Activated CD8-positive, alpha-beta memory T cell treated with anti-CD3 and anti-CD28 coated beads, Interleukin-2, amount 50 U/mL, for 4 hours (primary cell): ENCODE measurements at regions not wholly inside any gene's neighbourhood (a gene's known extent, or its start where the extent isn't known, plus 50 kb on each side); places are given as distances from the start of the nearest gene placed in this dataset.
"Not testable (repeated sequence)": the region's sequence is repeated elsewhere in the genome, so short reads cannot be mapped to it uniquely, and the experiment has no call there.

ENCODE experiments used
- DNase-seq: peaks from one replicate; pipeline ENCODE4 v3.0.0-alpha.2; 2020

GRCh38 chr15:96960711-96961480, 630.4 kb downstream of the NR2F2 start:
- DNase-seq = no peak

GRCh38 chr15:96966554-96966953, 636.1 kb downstream of the NR2F2 start:
- DNase-seq = no peak

- no peak for DNase-seq
Measured at GRCh38 chr15:96969732-96970710, 639.5 kb downstream of the NR2F2 start.

- no peak for DNase-seq
Measured at GRCh38 chr15:96972201-96972600, 641.7 kb downstream of the NR2F2 start.

GRCh38 chr15:96974761-96975160, 644.3 kb downstream of the NR2F2 start:
- no peak for DNase-seq

GRCh38 chr15:96977886-96978285, 647.4 kb downstream of the NR2F2 start:
- DNase-seq = no peak

- no peak for DNase-seq
Measured at GRCh38 chr15:96978937-96979473, 648.5 kb downstream of the NR2F2 start.

- not testable (repeated sequence) for DNase-seq
Measured at GRCh38 chr15:96984121-96984671, 653.7 kb downstream of the NR2F2 start.

GRCh38 chr15:96992817-96993216, 662.3 kb downstream of the NR2F2 start:
- no peak for DNase-seq

GRCh38 chr15:96997538-96997937, 667.0 kb downstream of the NR2F2 start:
- no peak for DNase-seq

GRCh38 chr15:97009031-97009431, 678.5 kb downstream of the NR2F2 start:
- no peak for DNase-seq

- no peak for DNase-seq
Measured at GRCh38 chr15:97012986-97013385, 682.5 kb downstream of the NR2F2 start.

- no peak for DNase-seq
Measured at GRCh38 chr15:97013491-97013890, 683.0 kb downstream of the NR2F2 start.

- no peak for DNase-seq
Measured at GRCh38 chr15:97014001-97014400, 683.5 kb downstream of the NR2F2 start.

GRCh38 chr15:97023488-97023844, 693.0 kb downstream of the NR2F2 start:
- DNase-seq = no peak

GRCh38 chr15:97026781-97027180, 696.3 kb downstream of the NR2F2 start:
- no peak for DNase-seq

- DNase-seq = no peak
Measured at GRCh38 chr15:97027772-97028171, 697.3 kb downstream of the NR2F2 start.

GRCh38 chr15:97030251-97030650, 699.8 kb downstream of the NR2F2 start:
- no peak for DNase-seq

- no peak for DNase-seq
Measured at GRCh38 chr15:97036301-97036700, 705.8 kb downstream of the NR2F2 start.

GRCh38 chr15:97037080-97037479, 706.6 kb downstream of the NR2F2 start:
- DNase-seq = no peak

GRCh38 chr15:97045666-97046421, 715.3 kb downstream of the NR2F2 start:
- DNase-seq = no peak

- no peak for DNase-seq
Measured at GRCh38 chr15:97052513-97052912, 722.0 kb downstream of the NR2F2 start.

GRCh38 chr15:97053635-97054034, 723.1 kb downstream of the NR2F2 start:
- DNase-seq = no peak
